GM12878 (cell line): ENCODE measurements at regions not wholly inside any gene's neighbourhood (a gene's known extent, or its start where the extent isn't known, plus 50 kb on each side); places are given as distances from the start of the nearest gene placed in this dataset.

Experiments used
- ATAC-seq: fragments of 200-7000 bp; cut with Tn5 transposase; 3 replicates; pipeline ENCODE4 v1.9.1; 2020; ENCODE audit warnings: mild to moderate bottlenecking, moderate library complexity
- BruUV-seq: library from RNA; stranded (reverse); fragments of 400-500 nt; replicated peaks from 2 replicates; lab custom pipeline; 2021; lab: Mats Ljungman, UMichigan
- CTCF ChIA-PET: fragments of 300-600 bp; sonication (Branson Sonifier 250); formaldehyde crosslinking; extraction: SDS; loops from one replicate; lab custom pipeline; 2021; ENCODE audit warnings: inconsistent platforms; lab: Yijun Ruan, JAX
- POLR2A ChIA-PET: fragments of 350-600 bp; formaldehyde crosslinking; extraction: SDS; loops from one replicate; lab custom pipeline; 2021; ENCODE audit warnings: inconsistent platforms; lab: Charles Lee
- RAD21 ChIA-PET: fragments of 300-600 bp; sonication (Branson Sonifier 250); formaldehyde crosslinking; loops from one replicate; lab custom pipeline; 2023; ENCODE audit warnings: antibody characterized with exemption; ENCODE audit not compliant: unreplicated experiment; lab: Charles Lee
- SMC1A ChIA-PET: fragments of 300-600 bp; sonication (Branson Sonifier 250); formaldehyde crosslinking; loops from one replicate; lab custom pipeline; 2023; ENCODE audit not compliant: unreplicated experiment, uncharacterized antibody; lab: Charles Lee
- DNase-seq: peaks from one replicate; pipeline ENCODE4 v3.0.0-alpha.2; 2011; ENCODE audit warnings: low read depth, low spot score
- FAIRE-seq: peaks from 3 replicates; lab custom pipeline; 2011; peaks lifted over from hg19 to GRCh38; lab: Jason Lieb, UNC
- H2AFZ ChIP-seq: 2 replicates; pipeline ENCODE4 v1.6.0; 2011; ENCODE audit warnings: low read depth, low read length, control low read depth; ENCODE audit not compliant: control insufficient read depth
- H3K27ac ChIP-seq: 2 replicates; pipeline ENCODE4 v1.5.1; 2011; ENCODE audit warnings: control low read depth; ENCODE audit not compliant: control insufficient read depth, insufficient read depth
- H3K27me3 ChIP-seq, 2 experiments: replicated peaks in 1 of 2; 2 replicates each; pipeline versions ENCODE4 v1.6.0 to v1.6.1; 2011; ENCODE audit warnings: low read length in 1 of 2; ENCODE audit not compliant: control insufficient read depth in 2 of 2, insufficient read depth in 2 of 2
- H3K36me3 ChIP-seq, 2 experiments: 2 replicates each; pipeline ENCODE4 v1.5.1; 2011; ENCODE audit warnings: low read length in 1 of 2; ENCODE audit not compliant: control insufficient read depth in 2 of 2, insufficient read depth in 2 of 2
- H3K4me1 ChIP-seq: 2 replicates; pipeline ENCODE4 v1.6.1; 2011; ENCODE audit warnings: mild to moderate bottlenecking, low read length, moderate library complexity, mixed read lengths; ENCODE audit not compliant: control insufficient read depth, insufficient read depth
- H3K4me2 ChIP-seq: 2 replicates; pipeline ENCODE4 v1.6.0; 2011; ENCODE audit warnings: control low read depth; ENCODE audit not compliant: control insufficient read depth, insufficient read depth
- H3K4me3 ChIP-seq: fragments of 200-600 bp; sonication (generic); 2 replicates; pipeline ENCODE4 v1.5.1; 2016
- H3K79me2 ChIP-seq: 2 replicates; pipeline ENCODE4 v1.6.0; 2011; ENCODE audit warnings: low read length; ENCODE audit not compliant: control insufficient read depth, insufficient read depth
- H3K9ac ChIP-seq: 2 replicates; pipeline ENCODE4 v1.8.0; 2011; ENCODE audit warnings: low read length, control low read depth, mixed read lengths; ENCODE audit not compliant: control insufficient read depth, insufficient read depth
- H3K9me3 ChIP-seq: replicated peaks from 3 replicates; pipeline ENCODE4 v1.5.1; 2011; ENCODE audit warnings: mild to moderate bottlenecking, low read length; ENCODE audit not compliant: control insufficient read depth, insufficient read depth
- H4K20me1 ChIP-seq: 2 replicates; pipeline ENCODE4 v1.6.0; 2011; ENCODE audit not compliant: control insufficient read depth, insufficient read depth
- CBX5 ChIP-seq: sonication (generic); IDR thresholded peaks from 2 replicates; pipeline ENCODE4 v1.6.1; 2016; ENCODE audit warnings: low read depth, moderate library complexity, mild to moderate bottlenecking, inconsistent platforms
- EZH2 ChIP-seq: IDR thresholded peaks from 2 replicates; pipeline ENCODE4 v1.6.1; 2012; ENCODE audit warnings: low read depth, mild to moderate bottlenecking, control low read depth, inconsistent platforms, low read length, borderline replicate concordance; ENCODE audit not compliant: control insufficient read depth
- IKZF2 ChIP-seq, 2 experiments: fragments of 450-650 bp; IDR thresholded peaks; 2 replicates each; pipeline ENCODE4 v1.6.1; 2017; ENCODE audit warnings: mild to moderate bottlenecking in 2 of 2, moderate library complexity in 2 of 2
- IRF5 ChIP-seq: fragments of 450-650 bp; IDR thresholded peaks from 2 replicates; pipeline ENCODE4 v1.6.1; 2017; ENCODE audit warnings: borderline replicate concordance
- KDM1A ChIP-seq: fragments of 200-600 bp; sonication (generic); IDR thresholded peaks from 2 replicates; pipeline ENCODE4 v1.6.1; 2016; ENCODE audit warnings: borderline replicate concordance
- MLLT1 ChIP-seq: fragments of 450-650 bp; IDR thresholded peaks from 2 replicates; pipeline ENCODE4 v1.6.1; 2016; ENCODE audit warnings: mild to moderate bottlenecking
- NBN ChIP-seq: fragments of 450-650 bp; IDR thresholded peaks from 2 replicates; pipeline ENCODE4 v1.6.1; 2016
- STAT1 ChIP-seq: fragments of 450-650 bp; conservative IDR thresholded peaks from 2 replicates; pipeline ENCODE4 v1.6.1; 2014; ENCODE audit warnings: antibody characterized with exemption, mild to moderate bottlenecking
- TARDBP ChIP-seq: IDR thresholded peaks from 2 replicates; pipeline ENCODE4 v1.6.1; 2016; ENCODE audit warnings: borderline replicate concordance
- TCF3 ChIP-seq: IDR thresholded peaks from 2 replicates; pipeline ENCODE4 v1.6.1; 2012; ENCODE audit warnings: low read depth, mild to moderate bottlenecking, low read length, borderline replicate concordance; ENCODE audit not compliant: insufficient read depth
- ZBTB40 ChIP-seq: fragments of 450-650 bp; IDR thresholded peaks from 2 replicates; pipeline ENCODE4 v1.6.1; 2016; ENCODE audit warnings: mild to moderate bottlenecking, moderate library complexity, borderline replicate concordance
- WGBS: methylation state at CpG from one replicate; pipeline ENCODE4 v1.1.6; 2016; ENCODE audit warnings: low lambda C conversion rate; ENCODE audit not compliant: insufficient replicate concordance, insufficient coverage; ENCODE audit errors: missing lambda C conversion rate; 5-methylcytosine and 5-hydroxymethylcytosine counted together
- in situ Hi-C: fragments of 300-500 bp; cut with MboI; formaldehyde crosslinking; loops from 9 replicates; pipeline ENCODE4 v1.14.3; 2018; ENCODE audit warnings: mixed read lengths
- intact Hi-C: fragments of 100-400 bp; cut with micrococcal nuclease; formaldehyde crosslinking; loops from one replicate; pipeline ENCODE4 v1.14.2; 2022; ENCODE audit not compliant: unreplicated experiment

- no peak for DNase-seq
- in situ Hi-C loops, result no loop called here
- TF ChIP-seq IRF5, result no peak
- TF ChIP-seq EZH2, result no peak
- TF ChIP-seq IKZF2 (IDR thresholded peaks at IDR 0.05), result no peak
- no peak for TF ChIP-seq MLLT1
- no peak for TF ChIP-seq CBX5
- TF ChIP-seq, all 136 proteins: peak for 0
- Histone ChIP-seq H3K27ac (no peak overlapping the region), H2AFZ (no peak overlapping the region), H4K20me1 (no peaks in the 10 kb centered on the region), H3K4me3 (no peak overlapping the region), H3K27me3 (no peaks in the 10 kb centered on the region), H3K4me1 (no peaks in the 10 kb centered on the region), H3K4me2 (no peak overlapping the region), H3K9me3 (no peaks in the 10 kb centered on the region), H3K36me3 (no peaks in the 10 kb centered on the region), H3K9ac (no peak overlapping the region), H3K79me2 (no peaks in the 10 kb centered on the region)
- no peak for FAIRE-seq
- ChIA-PET SMC1A (interaction anchor here (1.1 kb wide), 1 partner anchor 54 kb away, joined by 3 read pairs; no protein-coding TSS in a partner anchor), POLR2A (no interaction called here), RAD21 (no interaction called here), CTCF (no interaction called here)
- WGBS, result 0% methylated on average over 4 of the region's 4 CpGs
- BruUV-seq, result no TSS peak
- intact Hi-C loops, result no loop called here
- ATAC-seq, result no peak
Observed at GRCh38 chr6:120164531-120164930, 815.0 kb upstream of the MAN1A1 start.

GRCh38 chr6:120157873-120158272 lies 808.3 kb upstream of the MAN1A1 start:
- in situ Hi-C loops (no loop called here), intact Hi-C loops (no loop called here)
- H4K20me1 ChIP-seq, result no peaks in the 10 kb centered on the region
- no peak for FAIRE-seq
- no peak overlapping the region for H2AFZ ChIP-seq
- ATAC-seq, result no peak
- H3K4me3 ChIP-seq, result no peak overlapping the region
- SMC1A ChIA-PET, result no interaction called here
- no peaks in the 10 kb centered on the region for H3K36me3 ChIP-seq
- no peaks in the 10 kb centered on the region for H3K27me3 ChIP-seq
- RAD21 ChIA-PET, result no interaction called here
- CTCF ChIA-PET, result no interaction called here
- H3K79me2 ChIP-seq, result no peaks in the 10 kb centered on the region
- H3K9me3 ChIP-seq, result no peaks in the 10 kb centered on the region
- H3K9ac ChIP-seq, result no peak overlapping the region
- BruUV-seq, result no TSS peak
- H3K4me2 ChIP-seq, result no peak overlapping the region
- no peaks in the 10 kb centered on the region for H3K4me1 ChIP-seq
- H3K27ac ChIP-seq, result no peak overlapping the region
- POLR2A ChIA-PET, result no interaction called here
- no peak for DNase-seq
- no peak for TF ChIP-seq STAT1
- no peak for TF ChIP-seq TCF3
- TF ChIP-seq NBN, result no peak
- TF ChIP-seq ZBTB40, result no peak
- TF ChIP-seq IRF5, result no peak
- no peak for TF ChIP-seq KDM1A
- TF ChIP-seq TARDBP, result no peak
